Activated CD4-positive, alpha-beta T cell treated with anti-CD3 and anti-CD28 coated beads, Interleukin-2, amount 50 U/mL, for 4 hours (primary cell): ENCODE measurements at regions not wholly inside any gene's neighbourhood (a gene's known extent, or its start where the extent isn't known, plus 50 kb on each side); places are given as distances from the start of the nearest gene placed in this dataset.

ENCODE experiments used
- DNase-seq, 2 experiments: peaks; one replicate each; pipeline ENCODE4 v3.0.0-alpha.2; 2020

DNA sequence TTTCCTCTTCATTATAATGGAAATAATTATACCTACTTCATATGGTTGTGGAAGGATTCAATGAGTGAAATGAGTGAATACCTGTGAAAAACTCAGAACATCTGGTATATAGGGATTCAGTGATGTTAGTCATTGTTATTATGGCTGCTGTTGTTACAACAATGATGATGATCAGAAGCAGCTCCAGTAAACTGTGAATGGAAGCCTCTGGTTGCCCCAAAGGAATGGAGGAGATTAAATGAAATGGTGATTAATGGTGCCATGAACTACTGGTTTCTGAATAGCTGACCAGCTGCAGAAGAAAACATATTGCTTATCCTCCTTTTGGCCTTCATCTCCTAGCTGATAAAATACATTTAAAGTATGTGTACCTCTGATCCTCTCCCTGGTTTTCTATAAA lies 372.0 kb downstream of the ARHGEF28 start:
- DNase-seq = no peak

DNA sequence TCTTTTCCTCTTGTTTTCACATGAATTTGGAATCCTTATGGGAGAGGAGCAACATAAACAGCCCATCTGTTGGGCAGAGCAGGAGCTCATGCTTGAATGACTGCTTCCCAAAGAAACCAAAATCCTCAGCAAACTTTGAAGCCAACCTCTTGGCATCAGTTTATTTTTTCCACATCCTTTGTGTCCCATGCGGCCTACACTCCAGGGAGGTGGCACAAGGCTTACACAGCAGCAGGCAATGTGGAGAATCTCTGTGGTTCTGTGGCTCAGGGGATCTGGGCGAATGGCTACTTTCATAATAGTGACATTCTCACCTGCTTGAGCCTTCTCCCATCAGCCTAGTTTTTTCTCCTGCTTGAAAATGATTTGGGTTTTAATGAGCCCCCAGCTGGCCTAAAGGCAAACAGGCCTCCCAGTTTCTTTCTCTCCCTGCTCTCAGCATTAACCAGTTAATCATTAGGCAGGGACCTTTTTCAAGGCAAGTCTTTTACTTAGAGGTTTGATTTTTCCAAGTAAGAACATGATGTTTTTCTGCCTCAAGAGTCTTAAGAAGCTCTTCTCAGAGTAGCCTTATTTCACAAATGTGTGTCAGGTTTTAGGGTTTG lies 370.3 kb downstream of the ARHGEF28 start:
- no peak for DNase-seq

- no peak for DNase-seq
These were observed 369.0 kb downstream of the ARHGEF28 start for GRCh38 chr5:73994963-73995362.
